CD4-positive, alpha-beta T cell (primary cell): ENCODE measurements at regions not wholly inside any gene's neighbourhood (a gene's known extent, or its start where the extent isn't known, plus 50 kb on each side); places are given as distances from the start of the nearest gene placed in this dataset.

ENCODE experiments used
- ATAC-seq: fragments of 200-7000 bp; cut with Tn5 transposase; one replicate; pipeline ENCODE4 v1.10.0; 2022; ENCODE audit warnings: mild to moderate bottlenecking; ENCODE audit not compliant: poor library complexity
- CTCF ChIA-PET: fragments of 350-600 bp; sonication (Branson Sonifier 250); formaldehyde crosslinking; loops from one replicate; lab custom pipeline; 2021; ENCODE audit warnings: antibody characterized with exemption, inconsistent platforms; lab: Charles Lee
- POLR2A ChIA-PET: fragments of 350-600 bp; sonication (Branson Sonifier 250); formaldehyde crosslinking; loops from one replicate; lab custom pipeline; 2021; ENCODE audit warnings: antibody characterized with exemption, inconsistent platforms; lab: Charles Lee
- DNase-seq, 14 experiments: peaks; one replicate each; pipeline ENCODE4 v3.0.0-alpha.2; 2013 to 2020; ENCODE audit warnings: mixed read lengths in 2 of 14
- H3K27ac ChIP-seq, 2 donors: one replicate each; pipeline versions ENCODE4 v1.5.1 to v1.7.0; 2013; ENCODE audit warnings: low read length in 2 of 2, low read depth in 1 of 2, mild to moderate bottlenecking in 1 of 2
- H3K27me3 ChIP-seq, 2 experiments: 1 replicate in 1 of 2; 2 replicates in 1 of 2; pipeline versions ENCODE4 v1.6.1 to v1.7.0; 2013; ENCODE audit warnings: low read length in 2 of 2, control low read depth in 1 of 2, mild to moderate bottlenecking in 1 of 2, moderate library complexity in 1 of 2; ENCODE audit not compliant: insufficient read depth in 2 of 2, control insufficient read depth in 1 of 2
- H3K36me3 ChIP-seq: one replicate; pipeline ENCODE4 v1.6.1; 2013; ENCODE audit warnings: low read length, control low read depth; ENCODE audit not compliant: insufficient read depth
- H3K4me1 ChIP-seq: one replicate; pipeline ENCODE4 v1.6.1; 2013; ENCODE audit warnings: low read length, control low read depth; ENCODE audit not compliant: insufficient read depth
- H3K4me3 ChIP-seq: one replicate; pipeline ENCODE4 v1.5.1; 2013; ENCODE audit warnings: mild to moderate bottlenecking, low read length, moderate library complexity
- H3K9me3 ChIP-seq, 2 experiments: 1 replicate in 1 of 2; 2 replicates in 1 of 2; pipeline versions ENCODE4 v1.6.1 to v1.7.0; 2013; ENCODE audit warnings: low read length in 2 of 2, mild to moderate bottlenecking in 2 of 2, control low read depth in 1 of 2, moderate library complexity in 1 of 2; ENCODE audit not compliant: control insufficient read depth in 1 of 2, insufficient read depth in 1 of 2
- H3K27ac Mint-ChIP-seq: one replicate; pipeline ENCODE4 v1.8.0; 2020; ENCODE audit warnings: mixed read lengths
- H3K27me3 Mint-ChIP-seq: one replicate; pipeline ENCODE4 v1.8.0; 2021; ENCODE audit warnings: mixed read lengths
- H3K36me3 Mint-ChIP-seq: one replicate; pipeline ENCODE4 v1.8.0; 2021; ENCODE audit warnings: low read depth, mixed read lengths
- H3K4me1 Mint-ChIP-seq: one replicate; pipeline ENCODE4 v1.8.0; 2021; ENCODE audit warnings: low read depth, mixed read lengths
- H3K4me3 Mint-ChIP-seq: one replicate; pipeline ENCODE4 v1.8.0; 2020; ENCODE audit warnings: mild to moderate bottlenecking, mixed read lengths
- H3K9me3 Mint-ChIP-seq: one replicate; pipeline ENCODE4 v1.8.0; 2020; ENCODE audit warnings: mixed read lengths
- CTCF ChIP-seq: fragments of 200-600 bp; IDR thresholded peaks from one replicate; pipeline ENCODE4 v1.8.0; 2022; ENCODE audit warnings: antibody characterized with exemption, mild to moderate bottlenecking
- intact Hi-C, 2 experiments: fragments of 100-400 bp; cut with DNase I in 1 of 2; cut with micrococcal nuclease in 1 of 2; formaldehyde crosslinking; loops; one replicate each; pipeline versions ENCODE4 v1.15.1 to v1.9.0; 2023 to 2025; cut with DNase I, micrococcal nuclease

- Mint-ChIP-seq H3K9me3 (no peaks in the 10 kb centered on the region), H3K36me3 (no peaks in the 10 kb centered on the region), H3K4me1 (peaks cover 18% of the 10 kb centered on the region), H3K4me3 (no peak overlapping the region), H3K27me3 (no peaks in the 10 kb centered on the region), H3K27ac (no peak overlapping the region)
- DNase-seq (no peak), ATAC-seq (no peak)
- ChIA-PET CTCF (no interaction called here), POLR2A (no interaction called here)
- TF ChIP-seq CTCF = no peak
- Histone ChIP-seq H3K9me3 (no peaks in the 10 kb centered on the region), H3K27ac (no peak overlapping the region), H3K27me3 (no peaks in the 10 kb centered on the region), H3K36me3 (no peaks in the 10 kb centered on the region), H3K4me1 (no peaks in the 10 kb centered on the region), H3K4me3 (no peak overlapping the region)
- intact Hi-C loops = no loop called here
These were observed 180.7 kb upstream of the SLC38A2 start for GRCh38 chr12:46553266-46553665.

GRCh38 chr12:46550266-46550879, 177.8 kb upstream of the SLC38A2 start:
- ChIA-PET POLR2A (interaction anchor here (0.8 kb wide), 1 partner anchor 37 kb away, joined by 4 read pairs; no protein-coding TSS in a partner anchor), CTCF (no interaction called here)
- H3K4me3 Mint-ChIP-seq = no peak overlapping the region
- peaks cover 42% of the 10 kb centered on the region for H3K4me1 Mint-ChIP-seq
- Histone ChIP-seq H3K9me3 (peaks cover 0 to 4% of the 10 kb centered on the region in 2 experiments), H3K4me1 (peaks cover 9% of the 10 kb centered on the region), H3K27me3 (no peaks in the 10 kb centered on the region), H3K4me3 (no peak overlapping the region), H3K36me3 (no peaks in the 10 kb centered on the region), H3K27ac (no peak overlapping the region)
- no peaks in the 10 kb centered on the region for H3K36me3 Mint-ChIP-seq
- no peak for DNase-seq
- H3K9me3 Mint-ChIP-seq = no peaks in the 10 kb centered on the region
- TF ChIP-seq CTCF = no peak
- no peak for ATAC-seq
- intact Hi-C loops = no loop called here
- no peak overlapping the region for H3K27ac Mint-ChIP-seq
- H3K27me3 Mint-ChIP-seq = no peaks in the 10 kb centered on the region

- Histone ChIP-seq H3K36me3 (no peaks in the 10 kb centered on the region), H3K4me1 (peaks cover 9% of the 10 kb centered on the region), H3K9me3 (peaks cover 0 to 6% of the 10 kb centered on the region in 2 experiments), H3K27me3 (no peaks in the 10 kb centered on the region), H3K27ac (no peak overlapping the region), H3K4me3 (no peak overlapping the region)
- CTCF ChIA-PET = no interaction called here
- intact Hi-C loops = no loop called here
- Mint-ChIP-seq H3K4me1 (peaks cover 42% of the 10 kb centered on the region), H3K9me3 (no peaks in the 10 kb centered on the region), H3K36me3 (no peaks in the 10 kb centered on the region), H3K27ac (peak overlapping the region; percentile 5), H3K27me3 (no peaks in the 10 kb centered on the region), H3K4me3 (peak overlapping the region; percentile 13)
- DNase-seq (peak in 2 of 14 experiments; percentile 44 to 58), ATAC-seq (no peak)
- POLR2A ChIA-PET = interaction anchor here (0.8 kb wide), 1 partner anchor 37 kb away, joined by 4 read pairs; no protein-coding TSS in a partner anchor
- no peak for TF ChIP-seq CTCF
These were observed 177.1 kb upstream of the SLC38A2 start for GRCh38 chr12:46549527-46550265.
